ENCODE measurements at regions not wholly inside any gene's neighbourhood (a gene's known extent, or its start where the extent isn't known, plus 50 kb on each side); places are given as distances from the start of the nearest gene placed in this dataset.

- TF ChIP-seq EZH2 (IDR thresholded peaks at IDR 0.05; ENCODE audit: borderline replicate concordance, low read depth, low read length, severe bottlenecking) (no peak), CTCF (IDR thresholded peaks at IDR 0.05; ENCODE audit: borderline replicate concordance, extremely low read depth, low read length, poor library complexity, severe bottlenecking) (no peak)
These were observed 230.3 kb upstream of the RBBP8 start for GRCh38 chr18:22702806-22703205.

Data from DND-41 (cell line).